HG03442 (cell line): ENCODE measurements at regions not wholly inside any gene's neighbourhood (a gene's known extent, or its start where the extent isn't known, plus 50 kb on each side); places are given as distances from the start of the nearest gene placed in this dataset.
"Not testable (repeated sequence)": the region's sequence is repeated elsewhere in the genome, so short reads cannot be mapped to it uniquely, and the experiment has no call there.

Experiments used
- ATAC-seq: cut with Tn5 transposase; IDR thresholded peaks from one replicate; pipeline ENCODE4 v1.9.1; 2021; ENCODE audit warnings: mild to moderate bottlenecking, moderate library complexity; ENCODE audit not compliant: unreplicated experiment

- no peak for ATAC-seq
Measured at GRCh38 chr16:60816461-60816860, 1219.8 kb downstream of the CDH8 start.

- ATAC-seq, result no peak
Measured at GRCh38 chr16:60815865-60816264, 1220.4 kb downstream of the CDH8 start.

DNA sequence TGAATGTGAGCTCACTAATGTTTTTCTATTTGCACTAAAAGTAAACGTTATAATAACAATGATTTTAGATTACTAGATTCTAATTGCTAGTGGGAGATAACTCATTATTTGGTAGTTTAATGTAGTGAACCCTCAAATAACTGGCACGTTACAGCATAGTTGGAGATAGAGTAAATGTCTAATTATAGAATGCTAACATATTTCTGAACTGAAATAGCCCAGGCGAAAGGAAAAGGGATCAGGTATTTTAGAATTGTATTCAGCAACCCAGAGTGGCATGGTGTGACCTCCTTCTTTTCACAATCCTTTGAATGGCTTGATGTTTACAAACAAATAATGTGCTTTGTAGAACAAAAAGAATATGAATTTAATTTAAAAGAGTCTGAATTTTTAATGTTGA is 1221.2 kb downstream of the CDH8 start:
- ATAC-seq, result no peak

DNA sequence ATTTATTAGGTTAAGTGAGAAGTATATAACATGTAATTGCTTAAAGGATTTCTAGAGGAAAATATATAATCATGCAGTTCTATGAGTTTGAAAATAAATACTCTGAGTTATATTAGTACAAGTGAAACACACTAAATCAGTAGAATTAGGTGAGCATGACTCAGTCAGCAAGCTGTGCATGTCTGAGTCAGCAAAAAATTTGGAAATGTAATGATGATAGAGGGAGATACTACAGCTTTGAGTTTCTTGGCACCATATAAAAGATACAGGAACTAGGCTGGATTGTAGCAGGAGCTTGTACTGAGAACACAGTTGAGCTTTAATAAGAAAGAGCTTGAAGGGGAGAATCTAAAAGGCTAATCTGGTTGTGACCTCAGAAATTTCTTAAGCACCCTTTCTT is 1224.6 kb downstream of the CDH8 start:
- no peak for ATAC-seq

DNA sequence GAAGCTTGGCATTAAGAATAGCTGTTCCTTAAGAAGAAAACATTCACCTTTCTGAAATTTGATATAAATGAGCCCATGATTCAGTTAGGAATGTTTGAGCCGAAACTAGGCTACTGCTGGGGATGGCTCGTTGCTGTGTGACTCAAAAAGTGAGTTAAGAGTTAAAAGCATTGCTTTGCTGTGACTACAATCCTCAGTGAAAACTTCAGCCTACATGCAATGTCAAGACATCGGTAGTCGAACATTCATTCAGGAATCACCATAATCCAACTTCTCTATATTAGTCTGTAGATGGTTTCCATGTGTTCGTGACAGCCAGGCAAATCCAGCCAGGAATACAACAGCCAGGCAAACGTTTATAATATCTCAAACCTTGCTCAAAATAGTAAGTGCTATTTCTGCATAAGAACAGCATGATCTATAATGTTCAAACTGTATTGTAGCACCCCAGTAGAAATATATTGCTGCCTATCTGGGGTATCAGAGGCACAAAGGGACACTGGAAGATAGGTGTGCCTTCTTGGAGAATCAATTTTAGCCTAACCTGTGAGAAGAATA is 1225.1 kb downstream of the CDH8 start:
- no peak for ATAC-seq

- no peak for ATAC-seq
Measured at GRCh38 chr16:60810250-60810649, 1226.0 kb downstream of the CDH8 start.

- no peak for ATAC-seq
Measured at GRCh38 chr16:60792437-60792836, 1243.8 kb downstream of the CDH8 start.

GRCh38 chr16:60788631-60789030 is 1247.6 kb downstream of the CDH8 start:
- no peak for ATAC-seq

DNA sequence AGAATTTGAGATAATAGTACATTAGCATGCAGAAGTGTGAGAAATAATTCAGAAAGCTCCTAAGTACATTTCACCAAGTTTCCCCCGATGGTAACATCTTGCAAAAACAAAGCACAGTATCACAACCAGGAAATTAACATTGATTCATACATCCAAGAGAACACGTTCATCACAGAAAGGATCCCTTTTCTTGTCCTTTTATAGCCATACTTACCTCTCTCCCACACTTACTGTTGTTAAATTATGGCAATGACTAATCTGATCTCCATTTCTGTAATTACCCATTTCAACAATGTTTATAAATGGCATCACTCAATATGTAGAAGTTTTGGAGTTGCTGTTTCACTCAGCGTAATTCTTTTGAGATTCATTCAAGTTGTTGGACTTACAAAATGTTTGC is 1260.0 kb downstream of the CDH8 start:
- no peak for ATAC-seq

- no peak for ATAC-seq
Measured at GRCh38 chr16:60771138-60771537, 1265.1 kb downstream of the CDH8 start.

DNA sequence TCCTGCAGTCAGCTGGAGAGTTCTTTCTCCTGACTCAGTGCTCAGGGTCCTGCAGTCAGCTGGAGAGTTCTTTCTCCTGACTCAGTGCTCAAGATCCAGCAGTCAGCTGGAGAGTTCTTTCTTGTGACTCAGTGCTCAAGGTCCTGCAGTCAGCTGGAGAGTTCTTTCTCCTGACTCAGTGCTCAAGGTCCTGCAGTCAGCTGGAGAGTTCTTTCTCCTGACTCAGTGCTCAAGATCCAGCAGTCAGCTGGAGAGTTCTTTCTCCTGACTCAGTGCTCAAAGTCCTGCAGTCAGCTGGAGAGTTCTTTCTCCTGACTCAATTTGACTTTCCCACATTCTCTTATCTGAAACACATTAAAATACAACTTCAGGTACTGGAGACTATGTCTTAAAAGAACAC is 1265.9 kb downstream of the CDH8 start:
- ATAC-seq, result not testable (repeated sequence)

- ATAC-seq, result no peak
Measured at GRCh38 chr16:60763869-60764268, 1272.4 kb downstream of the CDH8 start.

DNA sequence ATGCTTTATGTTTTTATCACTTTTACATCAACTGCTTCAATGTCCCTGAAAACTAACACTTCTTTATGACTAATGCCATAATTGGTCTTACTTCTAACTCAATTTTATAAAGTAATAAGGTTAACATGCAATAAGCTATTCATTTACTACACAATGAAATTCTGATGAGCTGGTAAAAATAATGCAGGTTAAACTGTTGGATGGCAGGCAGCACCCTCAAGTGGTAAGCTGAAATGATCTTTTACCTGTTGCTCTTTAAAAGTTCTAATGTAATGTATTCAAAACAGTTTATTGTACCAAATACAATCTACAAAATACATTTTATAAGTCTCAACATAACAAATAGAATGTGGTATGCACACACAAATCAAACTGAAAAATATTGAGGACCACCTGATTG is 1280.3 kb downstream of the CDH8 start:
- ATAC-seq, result no peak

- ATAC-seq, result no peak
Measured at GRCh38 chr16:60748366-60748765, 1287.9 kb downstream of the CDH8 start.

DNA sequence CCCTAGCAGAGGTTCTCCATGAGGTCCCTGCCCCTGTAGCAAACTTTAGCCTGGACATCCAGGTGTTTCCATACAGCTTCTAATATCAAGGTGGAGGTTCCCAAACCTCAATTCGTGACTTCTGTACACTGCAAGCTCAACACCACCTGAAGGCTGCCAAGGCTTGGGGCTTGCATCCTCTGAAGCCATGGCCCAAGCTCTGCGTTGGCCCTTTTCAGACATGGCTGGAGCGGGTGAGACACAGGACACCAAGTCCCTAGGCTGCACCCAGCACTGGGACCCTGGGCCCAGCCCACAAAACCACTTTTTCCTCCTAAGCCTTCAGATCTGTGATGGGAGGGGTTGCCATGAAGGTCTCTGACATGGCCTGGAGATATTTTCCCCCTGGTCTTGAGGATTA is 1292.0 kb downstream of the CDH8 start:
- no peak for ATAC-seq

DNA sequence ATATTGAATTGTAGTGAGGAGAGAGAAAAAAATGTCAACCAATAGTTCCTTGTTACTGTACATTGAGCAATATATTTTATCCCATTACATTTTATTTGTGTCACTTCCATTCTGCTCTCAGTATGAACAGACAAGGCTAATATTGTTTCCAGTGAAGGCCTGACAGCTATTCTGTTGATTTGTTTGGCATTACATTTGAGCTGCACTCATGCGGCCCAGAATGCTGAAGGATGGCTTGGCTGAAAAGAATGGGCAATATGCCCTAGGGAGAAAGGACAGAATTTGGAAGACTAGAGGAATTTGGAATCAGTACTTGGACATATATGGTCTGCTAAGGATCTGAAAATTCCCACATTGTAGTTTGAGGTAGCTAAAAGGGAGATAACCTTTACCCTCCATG is 1294.4 kb downstream of the CDH8 start:
- no peak for ATAC-seq

- no peak for ATAC-seq
Measured at GRCh38 chr16:60739737-60740683, 1296.2 kb downstream of the CDH8 start.

- no peak for ATAC-seq
Measured at GRCh38 chr16:60731329-60732050, 1304.7 kb downstream of the CDH8 start.

DNA sequence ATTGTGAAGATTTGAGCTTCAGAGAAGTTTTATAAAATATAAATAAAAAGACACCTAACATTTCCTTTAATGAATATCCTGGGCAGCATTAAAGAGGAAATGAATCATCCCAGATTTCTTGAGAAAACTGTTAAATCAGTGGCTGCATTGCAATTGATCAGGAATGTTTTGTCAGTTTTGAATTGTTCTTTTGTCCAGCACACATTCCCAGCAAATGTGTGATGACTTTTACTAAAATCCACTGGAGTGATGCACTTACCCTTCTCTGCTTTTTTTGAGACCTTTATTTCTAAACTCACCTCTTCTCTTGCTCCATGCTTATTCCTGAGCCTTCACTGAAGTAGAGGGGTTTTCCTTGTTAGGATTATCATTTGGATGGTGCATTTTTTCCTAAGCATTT is 1307.2 kb downstream of the CDH8 start:
- no peak for ATAC-seq

DNA sequence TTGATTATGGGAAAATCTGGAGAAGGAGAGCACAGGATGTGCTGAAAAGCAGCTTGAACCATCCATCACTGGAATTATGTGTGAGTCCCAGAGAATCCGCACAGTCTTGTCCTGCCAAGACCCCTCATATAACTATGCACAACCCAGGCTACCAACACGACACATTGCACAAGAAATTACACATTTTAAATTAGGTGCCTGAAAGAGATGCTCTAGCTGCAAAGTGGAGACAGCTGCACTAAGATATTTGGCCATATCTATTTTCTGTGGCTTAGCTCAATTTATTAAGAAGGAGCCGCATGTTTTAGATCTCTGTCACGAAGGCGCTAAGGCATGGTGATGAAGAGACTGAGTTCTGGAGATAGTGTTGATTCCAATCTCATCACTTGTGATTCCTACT is 1308.4 kb downstream of the CDH8 start:
- ATAC-seq, result no peak

GRCh38 chr16:60720060-60720459 is 1316.2 kb downstream of the CDH8 start:
- ATAC-seq, result no peak

DNA sequence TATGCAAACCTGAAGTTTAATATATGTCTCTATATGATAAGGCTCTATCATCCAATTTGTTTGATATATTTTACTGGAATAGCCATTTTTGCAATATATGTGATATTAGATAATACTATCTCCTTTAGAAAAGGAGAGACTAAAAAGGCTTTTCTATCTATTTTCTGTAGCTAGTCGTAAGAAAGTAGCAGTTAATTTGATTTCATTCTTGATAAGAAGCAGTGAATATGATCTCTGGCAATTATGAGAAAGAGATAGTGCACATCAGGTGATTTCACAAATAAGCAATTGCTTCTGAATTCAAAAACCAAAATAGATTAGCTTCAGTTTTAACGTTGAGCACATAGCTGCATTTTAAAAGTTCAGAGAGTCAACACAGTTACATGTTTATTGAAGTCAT is 1318.4 kb downstream of the CDH8 start:
- ATAC-seq, result no peak
